Right kidney (tissue), 1 donor: ENCODE measurements at regions not wholly inside any gene's neighbourhood (a gene's known extent, or its start where the extent isn't known, plus 50 kb on each side); places are given as distances from the start of the nearest gene placed in this dataset.
A peak's percentile ranks its signal among the peaks of the same experiment; 100 is the strongest.
"Not testable (repeated sequence)": the region's sequence is repeated elsewhere in the genome, so short reads cannot be mapped to it uniquely, and the experiment has no call there.

ENCODE experiments used
- DNase-seq: peaks from one replicate; pipeline ENCODE4 v3.0.0-alpha.2; 2016

GRCh38 chr2:179385756-179386155 lies 121.1 kb upstream of the SESTD1 start:
- DNase-seq = not testable (repeated sequence)

- no peak for DNase-seq
Measured at GRCh38 chr2:179383975-179384374, 119.3 kb upstream of the SESTD1 start.

GRCh38 chr2:179377296-179377695 lies 112.7 kb upstream of the SESTD1 start:
- DNase-seq = no peak

- DNase-seq = no peak
Measured at GRCh38 chr2:179376881-179377280, 112.2 kb upstream of the SESTD1 start.

- DNase-seq = peak; percentile 1
Measured at GRCh38 chr2:179373816-179374215, 109.2 kb upstream of the SESTD1 start.

GRCh38 chr2:179365561-179365960 lies 100.9 kb upstream of the SESTD1 start:
- not testable (repeated sequence) for DNase-seq

GRCh38 chr2:179355881-179356280 lies 91.2 kb upstream of the SESTD1 start:
- no peak for DNase-seq

GRCh38 chr2:179354739-179355537 lies 90.3 kb upstream of the SESTD1 start:
- no peak for DNase-seq

GRCh38 chr2:179354296-179354695 lies 89.7 kb upstream of the SESTD1 start:
- no peak for DNase-seq

GRCh38 chr2:179352181-179352580 lies 87.5 kb upstream of the SESTD1 start:
- DNase-seq = no peak

- no peak for DNase-seq
Measured at GRCh38 chr2:179351057-179351456, 86.4 kb upstream of the SESTD1 start.

- no peak for DNase-seq
Measured at GRCh38 chr2:179349670-179350303, 85.2 kb upstream of the SESTD1 start.

- DNase-seq = no peak
Measured at GRCh38 chr2:179348906-179349305, 84.3 kb upstream of the SESTD1 start.

GRCh38 chr2:179344970-179345369 lies 80.3 kb upstream of the SESTD1 start:
- no peak for DNase-seq

- DNase-seq = no peak
Measured at GRCh38 chr2:179344280-179344964, 79.8 kb upstream of the SESTD1 start.

GRCh38 chr2:179343945-179344279 lies 79.3 kb upstream of the SESTD1 start:
- no peak for DNase-seq

GRCh38 chr2:179341152-179341866 lies 76.7 kb upstream of the SESTD1 start:
- DNase-seq = no peak

- no peak for DNase-seq
Measured at GRCh38 chr2:179340678-179341077, 76.0 kb upstream of the SESTD1 start.

GRCh38 chr2:179338681-179339080 lies 74.0 kb upstream of the SESTD1 start:
- no peak for DNase-seq

- no peak for DNase-seq
Measured at GRCh38 chr2:179336782-179337534, 72.3 kb upstream of the SESTD1 start.

GRCh38 chr2:179335732-179336131 lies 71.1 kb upstream of the SESTD1 start:
- DNase-seq = no peak

GRCh38 chr2:179332903-179333302 lies 68.3 kb upstream of the SESTD1 start:
- no peak for DNase-seq
